Osteocyte (in vitro differentiated cells): ENCODE measurements at regions not wholly inside any gene's neighbourhood (a gene's known extent, or its start where the extent isn't known, plus 50 kb on each side); places are given as distances from the start of the nearest gene placed in this dataset.

Source experiments
- DNase-seq: peaks from one replicate; pipeline ENCODE4 v3.0.0; 2021; ENCODE audit warnings: mixed read lengths; ENCODE audit not compliant: unreplicated experiment; ENCODE audit errors: extremely low spot score
- H3K27ac Mint-ChIP-seq: one replicate; pipeline ENCODE4 v1.8.0; 2021; ENCODE audit warnings: mild to moderate bottlenecking, mixed read lengths; ENCODE audit not compliant: unreplicated experiment
- H3K27me3 Mint-ChIP-seq: one replicate; pipeline ENCODE4 v1.8.0; 2021; ENCODE audit warnings: mixed read lengths; ENCODE audit not compliant: unreplicated experiment
- H3K36me3 Mint-ChIP-seq: one replicate; pipeline ENCODE4 v1.8.0; 2021; ENCODE audit warnings: mixed read lengths; ENCODE audit not compliant: unreplicated experiment
- H3K4me1 Mint-ChIP-seq: one replicate; pipeline ENCODE4 v1.8.0; 2021; ENCODE audit warnings: mixed read lengths; ENCODE audit not compliant: unreplicated experiment
- H3K4me3 Mint-ChIP-seq: one replicate; pipeline ENCODE4 v1.8.0; 2021; ENCODE audit warnings: mild to moderate bottlenecking, moderate library complexity, mixed read lengths; ENCODE audit not compliant: unreplicated experiment
- H3K9me3 Mint-ChIP-seq: one replicate; pipeline ENCODE4 v1.8.0; 2021; ENCODE audit warnings: mixed read lengths; ENCODE audit not compliant: unreplicated experiment
- TF ChIP-seq, protein P1 (sequence below): fragments of 200-600 bp; sonication (generic); IDR thresholded peaks from 2 replicates; pipeline ENCODE4 v1.5.0; 2021; ENCODE audit warnings: antibody characterized with exemption, mild to moderate bottlenecking, moderate library complexity

DNA sequence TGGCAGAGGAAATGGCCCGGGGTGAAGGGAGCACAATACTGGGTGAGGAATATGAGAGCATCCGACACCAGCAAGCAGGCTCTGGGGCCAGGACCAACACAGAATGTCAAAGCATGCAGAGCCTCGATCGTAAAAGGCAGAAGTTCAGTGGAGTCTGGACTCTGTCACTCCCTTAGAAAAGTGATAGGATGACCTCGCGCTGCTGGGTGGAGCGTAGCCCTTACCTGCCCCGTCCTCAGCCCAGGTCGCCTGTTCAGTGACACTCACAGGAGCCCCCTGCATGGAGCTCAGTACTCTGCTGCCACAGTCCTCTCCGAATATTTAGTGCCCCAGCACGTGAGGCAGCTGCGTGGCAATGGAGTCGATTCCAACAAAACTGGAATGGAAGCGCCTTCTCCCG is 236.7 kb upstream of the MYT1L start:
- Mint-ChIP-seq H3K27ac (no peak overlapping the region), H3K4me1 (no peaks in the 10 kb centered on the region), H3K4me3 (no peak overlapping the region), H3K36me3 (no peaks in the 10 kb centered on the region), H3K27me3 (no peaks in the 10 kb centered on the region), H3K9me3 (peaks cover 16% of the 10 kb centered on the region)
- TF ChIP-seq, protein P1, sequence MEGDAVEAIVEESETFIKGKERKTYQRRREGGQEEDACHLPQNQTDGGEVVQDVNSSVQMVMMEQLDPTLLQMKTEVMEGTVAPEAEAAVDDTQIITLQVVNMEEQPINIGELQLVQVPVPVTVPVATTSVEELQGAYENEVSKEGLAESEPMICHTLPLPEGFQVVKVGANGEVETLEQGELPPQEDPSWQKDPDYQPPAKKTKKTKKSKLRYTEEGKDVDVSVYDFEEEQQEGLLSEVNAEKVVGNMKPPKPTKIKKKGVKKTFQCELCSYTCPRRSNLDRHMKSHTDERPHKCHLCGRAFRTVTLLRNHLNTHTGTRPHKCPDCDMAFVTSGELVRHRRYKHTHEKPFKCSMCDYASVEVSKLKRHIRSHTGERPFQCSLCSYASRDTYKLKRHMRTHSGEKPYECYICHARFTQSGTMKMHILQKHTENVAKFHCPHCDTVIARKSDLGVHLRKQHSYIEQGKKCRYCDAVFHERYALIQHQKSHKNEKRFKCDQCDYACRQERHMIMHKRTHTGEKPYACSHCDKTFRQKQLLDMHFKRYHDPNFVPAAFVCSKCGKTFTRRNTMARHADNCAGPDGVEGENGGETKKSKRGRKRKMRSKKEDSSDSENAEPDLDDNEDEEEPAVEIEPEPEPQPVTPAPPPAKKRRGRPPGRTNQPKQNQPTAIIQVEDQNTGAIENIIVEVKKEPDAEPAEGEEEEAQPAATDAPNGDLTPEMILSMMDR = no peak
- DNase-seq = no peak

DNA sequence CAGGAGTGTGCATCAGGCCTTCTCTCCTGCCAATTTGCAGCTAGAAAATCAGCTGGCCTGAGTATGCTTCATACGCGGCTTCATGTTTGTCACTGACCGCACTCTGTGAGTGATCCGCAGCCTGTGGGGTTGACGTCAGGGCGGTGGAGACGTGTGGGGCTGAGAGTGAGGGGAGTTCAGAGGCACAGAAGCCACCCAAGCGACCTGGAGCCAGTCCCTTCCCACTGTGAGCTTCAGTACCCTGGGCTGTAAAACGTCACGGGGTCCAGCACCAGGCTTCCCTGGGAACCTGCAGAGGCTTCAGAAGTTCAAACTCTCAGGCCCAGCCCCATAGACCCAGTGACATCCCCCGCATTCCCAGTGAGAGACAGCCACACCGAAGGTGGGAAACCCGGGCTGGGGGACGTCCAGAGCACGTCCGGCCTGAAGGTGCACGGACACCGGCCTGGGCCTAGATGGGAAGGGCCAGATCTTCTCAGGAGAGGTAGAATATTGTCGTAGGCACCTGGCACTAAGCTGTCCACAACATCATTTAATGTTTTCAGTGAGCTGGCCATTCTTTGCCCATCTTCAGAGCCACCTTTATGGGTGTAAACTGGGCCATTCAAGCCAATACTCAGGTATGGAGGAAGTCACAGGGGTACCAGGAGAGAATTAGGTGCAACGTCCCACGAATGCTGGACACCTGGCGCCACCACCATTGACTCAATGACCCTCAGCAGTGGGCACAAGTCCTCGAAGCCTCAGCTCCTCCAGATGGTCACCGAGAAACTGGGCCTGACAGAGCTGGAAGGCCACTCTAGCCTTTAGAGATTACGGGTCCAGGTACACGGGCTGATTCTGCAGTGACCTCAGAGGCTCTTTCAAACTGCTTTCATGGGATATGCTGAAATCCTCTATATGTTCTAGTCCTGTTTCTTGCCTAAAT is 235.6 kb upstream of the MYT1L start:
- no peaks in the 10 kb centered on the region for H3K36me3 Mint-ChIP-seq
- TF ChIP-seq, protein P1 = no peak
- no peaks in the 10 kb centered on the region for H3K27me3 Mint-ChIP-seq
- peaks cover 16% of the 10 kb centered on the region for H3K9me3 Mint-ChIP-seq
- H3K4me1 Mint-ChIP-seq = no peaks in the 10 kb centered on the region
- H3K4me3 Mint-ChIP-seq = no peak overlapping the region
- H3K27ac Mint-ChIP-seq = no peak overlapping the region
- no peak for DNase-seq

DNA sequence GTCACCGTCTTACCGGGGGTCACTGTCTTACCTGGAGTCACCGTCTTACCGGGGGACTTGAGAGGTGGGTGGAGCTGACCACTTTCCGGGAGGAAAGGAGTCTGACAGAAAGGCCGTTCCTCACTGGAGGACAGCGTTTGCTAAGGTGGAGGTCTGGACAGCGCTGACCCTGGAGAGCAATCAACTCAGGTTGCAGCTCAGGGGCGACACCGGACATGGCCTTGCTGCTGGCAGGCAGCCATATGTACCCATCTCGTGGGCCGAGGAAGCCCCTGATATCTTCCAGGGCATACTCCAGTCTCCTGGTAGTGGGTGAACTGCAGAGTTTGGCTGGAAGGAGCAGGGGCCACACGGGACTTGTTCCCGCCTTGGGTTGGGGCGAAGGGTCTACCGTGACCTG is 234.6 kb upstream of the MYT1L start:
- DNase-seq = no peak
- Mint-ChIP-seq H3K36me3 (no peaks in the 10 kb centered on the region), H3K9me3 (peaks cover 19% of the 10 kb centered on the region), H3K27me3 (no peaks in the 10 kb centered on the region), H3K4me3 (no peak overlapping the region), H3K27ac (no peak overlapping the region), H3K4me1 (no peaks in the 10 kb centered on the region)
- TF ChIP-seq, protein P1 = no peak

DNA sequence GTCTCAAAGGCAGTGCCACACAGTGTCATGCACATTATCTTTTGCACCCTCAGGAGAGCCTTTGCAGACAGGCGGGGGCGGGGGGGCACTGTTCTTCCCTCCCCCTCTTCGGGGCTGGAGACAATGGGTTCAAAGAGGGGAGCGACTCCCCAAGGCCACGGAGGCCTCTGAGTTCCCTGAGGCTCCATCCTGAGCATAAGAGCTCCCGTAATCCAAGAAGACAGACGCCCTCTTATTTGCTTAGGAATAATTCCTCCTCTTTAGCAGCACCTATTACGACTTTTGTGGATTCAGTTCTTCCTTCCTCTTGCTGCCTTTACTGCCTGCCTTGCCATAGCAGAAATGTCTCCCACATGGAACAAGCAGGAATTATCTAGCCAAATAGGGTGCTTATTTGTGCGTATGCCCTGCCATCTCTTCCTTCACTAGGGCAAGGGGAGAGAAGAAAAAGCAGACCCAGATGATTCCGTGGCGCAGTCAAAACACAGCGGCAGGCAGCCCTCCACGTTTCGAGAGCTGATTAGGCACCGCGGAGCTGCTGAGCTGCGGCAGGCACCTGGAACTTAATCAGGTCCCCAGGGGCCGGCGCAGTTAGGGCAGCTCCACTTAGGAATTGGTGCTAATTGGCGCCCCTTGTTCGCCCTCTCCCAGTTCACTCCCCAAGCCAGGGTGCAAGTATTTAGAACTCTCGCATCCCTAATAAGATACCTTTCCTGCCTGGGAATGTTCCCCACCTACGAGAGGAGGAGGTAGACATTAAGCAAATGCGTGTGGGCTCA is 233.4 kb upstream of the MYT1L start:
- Mint-ChIP-seq H3K36me3 (no peaks in the 10 kb centered on the region), H3K27ac (no peak overlapping the region), H3K9me3 (peaks cover 15% of the 10 kb centered on the region), H3K4me1 (no peaks in the 10 kb centered on the region), H3K4me3 (no peak overlapping the region), H3K27me3 (no peaks in the 10 kb centered on the region)
- DNase-seq = no peak
- TF ChIP-seq, protein P1 = no peak

DNA sequence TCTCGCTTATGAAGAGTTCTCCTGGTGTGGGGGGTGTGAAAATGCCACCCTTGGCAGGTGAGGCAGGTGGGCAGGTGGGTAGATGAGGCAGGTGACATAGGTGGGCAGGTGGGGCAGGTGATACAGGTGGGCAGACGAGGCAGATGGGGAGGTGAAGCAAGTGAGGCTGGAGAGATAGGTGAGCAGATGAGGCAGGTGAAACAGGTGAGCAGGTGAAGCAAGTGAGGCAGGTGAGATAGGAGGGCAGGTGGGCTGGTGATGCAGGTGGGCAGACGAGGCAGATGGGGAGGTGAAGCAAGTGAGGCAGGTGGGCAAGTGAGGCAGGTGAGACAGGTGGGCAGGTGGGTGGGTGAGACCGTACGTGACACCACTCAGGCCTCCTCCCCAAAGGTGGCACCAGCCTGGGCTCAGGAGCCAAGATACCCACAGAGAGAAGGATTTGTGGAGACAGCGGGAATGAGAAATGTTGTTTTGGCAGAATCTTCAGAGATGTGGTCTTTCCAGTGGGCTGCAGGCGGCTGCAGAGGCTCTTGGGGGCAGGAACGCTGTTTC is 232.3 kb upstream of the MYT1L start:
- Mint-ChIP-seq H3K27me3 (no peaks in the 10 kb centered on the region), H3K9me3 (peaks cover 22% of the 10 kb centered on the region), H3K4me1 (no peaks in the 10 kb centered on the region), H3K36me3 (no peaks in the 10 kb centered on the region), H3K27ac (no peak overlapping the region), H3K4me3 (no peak overlapping the region)
- TF ChIP-seq, protein P1 = no peak
- no peak for DNase-seq
